Gastroesophageal sphincter (tissue), 3 donors: ENCODE measurements at regions not wholly inside any gene's neighbourhood (a gene's known extent, or its start where the extent isn't known, plus 50 kb on each side); places are given as distances from the start of the nearest gene placed in this dataset.

Experiments
- CTCF ChIP-seq, 4 experiments: fragments of 200-600 bp in 2 of 4; fragments of 450-650 bp in 2 of 4; sonication (generic) in 1 of 4; IDR thresholded peaks; one replicate each; pipeline ENCODE4 v1.5.1; 2017 to 2019; ENCODE audit warnings: antibody characterized with exemption in 4 of 4, mild to moderate bottlenecking in 2 of 4, moderate library complexity in 2 of 4
- EP300 ChIP-seq: sonication (generic); formaldehyde crosslinking; IDR thresholded peaks from one replicate; pipeline ENCODE4 v1.6.1; 2017; ENCODE audit warnings: antibody characterized with exemption, mild to moderate bottlenecking
- POLR2A ChIP-seq, 2 donors: fragments of 450-650 bp; IDR thresholded peaks; one replicate each; pipeline ENCODE4 v1.6.1; 2017; ENCODE audit warnings: antibody characterized with exemption in 2 of 2, mild to moderate bottlenecking in 2 of 2, moderate library complexity in 1 of 2
- POLR2AphosphoS5 ChIP-seq: sonication (generic); formaldehyde crosslinking; IDR thresholded peaks from one replicate; pipeline ENCODE4 v1.6.1; 2017; ENCODE audit warnings: antibody characterized with exemption

- TF ChIP-seq POLR2A (IDR thresholded peaks at IDR 0.05) (no peak), CTCF (IDR thresholded peaks at IDR 0.05) (no peak), EP300 (no peak), POLR2AphosphoS5 (no peak)
Measured at GRCh38 chrX:40307871-40308270, 210.1 kb upstream of the BCOR start.
